HL-60 (cell line): ENCODE measurements at regions not wholly inside any gene's neighbourhood (a gene's known extent, or its start where the extent isn't known, plus 50 kb on each side); places are given as distances from the start of the nearest gene placed in this dataset.

Source experiments
- GABPA ChIP-seq: IDR thresholded peaks from 2 replicates; pipeline ENCODE4 v1.6.1; 2012; ENCODE audit warnings: low read depth
- POLR2AphosphoS5 ChIP-seq: IDR thresholded peaks from 2 replicates; pipeline ENCODE4 v1.6.1; 2012; ENCODE audit warnings: low read depth
- SPI1 ChIP-seq: IDR thresholded peaks from 2 replicates; pipeline ENCODE4 v1.6.1; 2012; ENCODE audit warnings: low read depth, mild to moderate bottlenecking, borderline replicate concordance
- TF ChIP-seq, protein P1 (sequence below): IDR thresholded peaks from one replicate; pipeline ENCODE4 v1.5.1; 2011; ENCODE audit warnings: low read length, control low read depth, inconsistent platforms; ENCODE audit not compliant: insufficient read depth
- TF ChIP-seq, protein P2 (sequence below): IDR thresholded peaks from 2 replicates; pipeline ENCODE4 v1.6.1; 2012; ENCODE audit warnings: low read depth; ENCODE audit not compliant: insufficient replicate concordance

DNA sequence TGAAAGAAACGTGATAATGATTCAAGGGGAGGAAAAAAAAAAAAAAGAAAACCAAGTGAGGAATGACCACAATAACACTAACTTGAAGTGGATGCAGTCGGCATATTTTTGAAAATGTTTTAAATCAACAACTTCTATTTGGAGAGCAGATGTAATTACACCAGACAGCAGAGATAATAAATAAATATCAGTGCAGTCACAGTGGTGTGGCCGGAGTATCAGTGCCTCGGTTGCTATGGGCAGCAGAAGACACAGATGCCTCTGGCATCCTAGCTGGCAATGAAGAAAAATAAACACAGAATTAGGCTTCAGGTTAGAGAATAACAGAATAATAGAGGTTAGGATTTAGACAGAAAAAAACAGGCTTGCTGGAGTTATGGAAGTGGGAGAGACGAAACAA lies 888.3 kb downstream of the LTN1 start:
- TF ChIP-seq POLR2AphosphoS5 (no peak), GABPA (no peak), SPI1 (no peak)
- TF ChIP-seq, protein P1, sequence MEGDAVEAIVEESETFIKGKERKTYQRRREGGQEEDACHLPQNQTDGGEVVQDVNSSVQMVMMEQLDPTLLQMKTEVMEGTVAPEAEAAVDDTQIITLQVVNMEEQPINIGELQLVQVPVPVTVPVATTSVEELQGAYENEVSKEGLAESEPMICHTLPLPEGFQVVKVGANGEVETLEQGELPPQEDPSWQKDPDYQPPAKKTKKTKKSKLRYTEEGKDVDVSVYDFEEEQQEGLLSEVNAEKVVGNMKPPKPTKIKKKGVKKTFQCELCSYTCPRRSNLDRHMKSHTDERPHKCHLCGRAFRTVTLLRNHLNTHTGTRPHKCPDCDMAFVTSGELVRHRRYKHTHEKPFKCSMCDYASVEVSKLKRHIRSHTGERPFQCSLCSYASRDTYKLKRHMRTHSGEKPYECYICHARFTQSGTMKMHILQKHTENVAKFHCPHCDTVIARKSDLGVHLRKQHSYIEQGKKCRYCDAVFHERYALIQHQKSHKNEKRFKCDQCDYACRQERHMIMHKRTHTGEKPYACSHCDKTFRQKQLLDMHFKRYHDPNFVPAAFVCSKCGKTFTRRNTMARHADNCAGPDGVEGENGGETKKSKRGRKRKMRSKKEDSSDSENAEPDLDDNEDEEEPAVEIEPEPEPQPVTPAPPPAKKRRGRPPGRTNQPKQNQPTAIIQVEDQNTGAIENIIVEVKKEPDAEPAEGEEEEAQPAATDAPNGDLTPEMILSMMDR = no peak
- TF ChIP-seq, protein P2, sequence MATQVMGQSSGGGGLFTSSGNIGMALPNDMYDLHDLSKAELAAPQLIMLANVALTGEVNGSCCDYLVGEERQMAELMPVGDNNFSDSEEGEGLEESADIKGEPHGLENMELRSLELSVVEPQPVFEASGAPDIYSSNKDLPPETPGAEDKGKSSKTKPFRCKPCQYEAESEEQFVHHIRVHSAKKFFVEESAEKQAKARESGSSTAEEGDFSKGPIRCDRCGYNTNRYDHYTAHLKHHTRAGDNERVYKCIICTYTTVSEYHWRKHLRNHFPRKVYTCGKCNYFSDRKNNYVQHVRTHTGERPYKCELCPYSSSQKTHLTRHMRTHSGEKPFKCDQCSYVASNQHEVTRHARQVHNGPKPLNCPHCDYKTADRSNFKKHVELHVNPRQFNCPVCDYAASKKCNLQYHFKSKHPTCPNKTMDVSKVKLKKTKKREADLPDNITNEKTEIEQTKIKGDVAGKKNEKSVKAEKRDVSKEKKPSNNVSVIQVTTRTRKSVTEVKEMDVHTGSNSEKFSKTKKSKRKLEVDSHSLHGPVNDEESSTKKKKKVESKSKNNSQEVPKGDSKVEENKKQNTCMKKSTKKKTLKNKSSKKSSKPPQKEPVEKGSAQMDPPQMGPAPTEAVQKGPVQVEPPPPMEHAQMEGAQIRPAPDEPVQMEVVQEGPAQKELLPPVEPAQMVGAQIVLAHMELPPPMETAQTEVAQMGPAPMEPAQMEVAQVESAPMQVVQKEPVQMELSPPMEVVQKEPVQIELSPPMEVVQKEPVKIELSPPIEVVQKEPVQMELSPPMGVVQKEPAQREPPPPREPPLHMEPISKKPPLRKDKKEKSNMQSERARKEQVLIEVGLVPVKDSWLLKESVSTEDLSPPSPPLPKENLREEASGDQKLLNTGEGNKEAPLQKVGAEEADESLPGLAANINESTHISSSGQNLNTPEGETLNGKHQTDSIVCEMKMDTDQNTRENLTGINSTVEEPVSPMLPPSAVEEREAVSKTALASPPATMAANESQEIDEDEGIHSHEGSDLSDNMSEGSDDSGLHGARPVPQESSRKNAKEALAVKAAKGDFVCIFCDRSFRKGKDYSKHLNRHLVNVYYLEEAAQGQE = no peak
